ENCODE measurements at regions not wholly inside any gene's neighbourhood (a gene's known extent, or its start where the extent isn't known, plus 50 kb on each side); places are given as distances from the start of the nearest gene placed in this dataset.

DNA sequence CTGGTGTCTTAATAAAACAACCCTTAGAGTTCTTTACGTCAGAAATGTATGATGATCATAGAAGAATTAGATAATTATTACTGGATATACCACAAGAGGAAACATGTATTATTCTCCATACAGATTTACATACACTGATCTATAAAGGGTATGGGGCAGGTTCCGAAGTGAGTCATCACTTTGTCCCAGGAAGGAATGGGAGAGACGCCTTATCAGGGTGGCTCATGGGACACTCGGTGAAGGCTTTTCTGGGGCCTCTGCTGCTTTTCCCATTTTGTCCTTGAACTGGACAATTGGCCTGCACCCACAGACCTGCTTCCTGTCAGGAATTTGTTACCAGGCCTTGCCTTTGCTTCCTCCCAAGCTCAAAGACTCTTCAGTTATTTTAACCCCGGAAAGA, 233.8 kb upstream of the RUNX1 start:
- Histone ChIP-seq H3K4me2 (ENCODE audit: low read depth, low read length) (no peak overlapping the region), H3K9me3 (replicated peaks; ENCODE audit: insufficient read depth, low read length) (no peaks in the 10 kb centered on the region), H4K20me1 (ENCODE audit: insufficient read depth, low read length) (no peaks in the 10 kb centered on the region), H3K27ac (ENCODE audit: low read length) (no peak overlapping the region), H3K36me3 (replicated peaks; ENCODE audit: insufficient read depth, low read length) (no peaks in the 10 kb centered on the region), H3K4me1 (ENCODE audit: low read length) (no peaks in the 10 kb centered on the region), H2AFZ (ENCODE audit: low read length) (no peak overlapping the region), H3K4me3 (ENCODE audit: low read length) (no peak overlapping the region), H3F3A (ENCODE audit: insufficient read depth, low read length) (no peaks in the 10 kb centered on the region), H3K9ac (ENCODE audit: low read length) (no peak overlapping the region), H3K27me3 (replicated peaks; ENCODE audit: insufficient read depth, low read length) (no peaks in the 10 kb centered on the region), H3K9me2 (replicated peaks; ENCODE audit: insufficient read depth, low read length) (no peaks in the 10 kb centered on the region), H3K79me2 (ENCODE audit: low read length) (no peaks in the 10 kb centered on the region)
- no peak for TF ChIP-seq EZH2 (optimal IDR thresholded peaks at IDR 0.05; ENCODE audit: low read depth, low read length)
- TF ChIP-seq EZH2phosphoT487 (IDR thresholded peaks at IDR 0.05; ENCODE audit: low read length): no peak
- TF ChIP-seq, protein P1, sequence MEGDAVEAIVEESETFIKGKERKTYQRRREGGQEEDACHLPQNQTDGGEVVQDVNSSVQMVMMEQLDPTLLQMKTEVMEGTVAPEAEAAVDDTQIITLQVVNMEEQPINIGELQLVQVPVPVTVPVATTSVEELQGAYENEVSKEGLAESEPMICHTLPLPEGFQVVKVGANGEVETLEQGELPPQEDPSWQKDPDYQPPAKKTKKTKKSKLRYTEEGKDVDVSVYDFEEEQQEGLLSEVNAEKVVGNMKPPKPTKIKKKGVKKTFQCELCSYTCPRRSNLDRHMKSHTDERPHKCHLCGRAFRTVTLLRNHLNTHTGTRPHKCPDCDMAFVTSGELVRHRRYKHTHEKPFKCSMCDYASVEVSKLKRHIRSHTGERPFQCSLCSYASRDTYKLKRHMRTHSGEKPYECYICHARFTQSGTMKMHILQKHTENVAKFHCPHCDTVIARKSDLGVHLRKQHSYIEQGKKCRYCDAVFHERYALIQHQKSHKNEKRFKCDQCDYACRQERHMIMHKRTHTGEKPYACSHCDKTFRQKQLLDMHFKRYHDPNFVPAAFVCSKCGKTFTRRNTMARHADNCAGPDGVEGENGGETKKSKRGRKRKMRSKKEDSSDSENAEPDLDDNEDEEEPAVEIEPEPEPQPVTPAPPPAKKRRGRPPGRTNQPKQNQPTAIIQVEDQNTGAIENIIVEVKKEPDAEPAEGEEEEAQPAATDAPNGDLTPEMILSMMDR (IDR thresholded peaks at IDR 0.05; ENCODE audit: low read length): no peak
- DNase-seq: no peak

DNA sequence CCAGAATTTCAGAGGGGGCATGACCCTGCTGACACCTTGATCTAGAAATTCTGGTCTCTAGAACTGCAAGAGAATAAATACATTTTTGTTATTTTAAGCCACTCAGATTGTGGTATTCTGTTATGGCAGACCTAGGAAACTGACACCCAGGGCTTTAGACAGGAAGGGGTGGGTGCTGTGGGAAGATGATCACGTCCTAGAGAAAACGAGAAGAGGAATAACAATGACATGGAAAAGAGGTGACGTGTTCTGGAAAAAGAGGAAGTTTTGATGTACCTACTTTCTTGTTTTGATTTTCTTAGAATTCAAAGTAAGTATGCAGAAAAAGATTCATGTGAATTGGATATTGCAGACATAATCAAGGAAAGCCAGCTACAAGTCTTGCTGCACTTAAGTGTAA, 232.9 kb upstream of the RUNX1 start:
- no peaks in the 10 kb centered on the region for H4K20me1 ChIP-seq (ENCODE audit: insufficient read depth, low read length)
- no peaks in the 10 kb centered on the region for H3K4me1 ChIP-seq (ENCODE audit: low read length)
- TF ChIP-seq EZH2phosphoT487 (IDR thresholded peaks at IDR 0.05; ENCODE audit: low read length): no peak
- H3K4me3 ChIP-seq (ENCODE audit: low read length): no peak overlapping the region
- H3K9me3 ChIP-seq (replicated peaks; ENCODE audit: insufficient read depth, low read length): no peaks in the 10 kb centered on the region
- H3K4me2 ChIP-seq (ENCODE audit: low read depth, low read length): no peak overlapping the region
- H2AFZ ChIP-seq (ENCODE audit: low read length): no peak overlapping the region
- H3K36me3 ChIP-seq (replicated peaks; ENCODE audit: insufficient read depth, low read length): no peaks in the 10 kb centered on the region
- no peaks in the 10 kb centered on the region for H3K79me2 ChIP-seq (ENCODE audit: low read length)
- no peaks in the 10 kb centered on the region for H3K27me3 ChIP-seq (replicated peaks; ENCODE audit: insufficient read depth, low read length)
- no peak for DNase-seq
- no peaks in the 10 kb centered on the region for H3K9me2 ChIP-seq (replicated peaks; ENCODE audit: insufficient read depth, low read length)
- no peak overlapping the region for H3K9ac ChIP-seq (ENCODE audit: low read length)
- no peak overlapping the region for H3K27ac ChIP-seq (ENCODE audit: low read length)
- no peaks in the 10 kb centered on the region for H3F3A ChIP-seq (ENCODE audit: insufficient read depth, low read length)

DNA sequence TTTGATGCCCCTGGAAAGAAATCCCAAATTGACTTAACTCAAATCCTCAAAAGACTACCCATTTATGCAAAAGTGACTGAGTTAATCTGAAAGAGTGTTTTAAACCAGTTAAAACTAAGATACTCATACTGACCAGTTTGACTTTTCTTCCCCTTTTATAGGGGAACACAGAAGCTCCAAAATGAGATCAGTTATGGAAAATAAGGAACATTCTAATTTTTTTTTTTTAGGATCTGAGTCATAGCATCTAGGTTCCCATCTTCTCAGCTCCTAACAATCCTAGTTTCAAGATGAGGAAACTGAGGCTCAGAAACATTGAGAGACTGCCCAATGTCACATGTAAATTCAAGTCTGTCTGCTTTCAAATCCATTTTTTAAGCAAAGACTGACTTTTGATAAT, 231.1 kb upstream of the RUNX1 start:
- no peaks in the 10 kb centered on the region for H3F3A ChIP-seq (ENCODE audit: insufficient read depth, low read length)
- no peaks in the 10 kb centered on the region for H3K9me2 ChIP-seq (replicated peaks; ENCODE audit: insufficient read depth, low read length)
- H4K20me1 ChIP-seq (ENCODE audit: insufficient read depth, low read length): no peaks in the 10 kb centered on the region
- H3K4me3 ChIP-seq (ENCODE audit: low read length): no peak overlapping the region
- H3K9ac ChIP-seq (ENCODE audit: low read length): no peak overlapping the region
- no peak overlapping the region for H2AFZ ChIP-seq (ENCODE audit: low read length)
- H3K27ac ChIP-seq (ENCODE audit: low read length): no peak overlapping the region
- TF ChIP-seq, protein P1 (IDR thresholded peaks at IDR 0.05; ENCODE audit: low read length): no peak
- TF ChIP-seq EZH2 (optimal IDR thresholded peaks at IDR 0.05; ENCODE audit: low read depth, low read length): no peak
- TF ChIP-seq EZH2phosphoT487 (IDR thresholded peaks at IDR 0.05; ENCODE audit: low read length): no peak
- H3K4me2 ChIP-seq (ENCODE audit: low read depth, low read length): no peak overlapping the region
- no peak for DNase-seq
- H3K4me1 ChIP-seq (ENCODE audit: low read length): no peaks in the 10 kb centered on the region
- no peaks in the 10 kb centered on the region for H3K36me3 ChIP-seq (replicated peaks; ENCODE audit: insufficient read depth, low read length)
- H3K9me3 ChIP-seq (replicated peaks; ENCODE audit: insufficient read depth, low read length): no peaks in the 10 kb centered on the region
- no peaks in the 10 kb centered on the region for H3K79me2 ChIP-seq (ENCODE audit: low read length)
- no peaks in the 10 kb centered on the region for H3K27me3 ChIP-seq (replicated peaks; ENCODE audit: insufficient read depth, low read length)

DNA sequence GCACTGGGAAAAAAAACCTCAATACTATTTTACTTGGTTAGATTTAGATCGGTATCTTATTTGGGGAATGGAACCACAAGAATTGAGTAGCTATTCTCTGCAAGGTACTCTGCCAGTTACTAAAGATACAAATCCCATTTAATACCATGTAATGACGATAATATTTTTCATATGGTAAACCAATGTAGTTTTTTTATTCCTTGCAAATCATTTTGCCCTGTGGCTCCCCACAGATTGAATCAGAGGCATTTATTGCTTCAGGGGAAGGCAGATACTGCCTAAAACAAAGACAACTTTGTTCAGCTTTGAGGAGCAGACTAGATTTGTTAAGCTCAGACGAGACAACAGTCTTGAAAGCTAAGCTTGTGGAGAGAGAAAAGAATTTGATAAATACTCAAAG, 226.7 kb upstream of the RUNX1 start:
- H3K9me3 ChIP-seq (replicated peaks; ENCODE audit: insufficient read depth, low read length): no peaks in the 10 kb centered on the region
- no peaks in the 10 kb centered on the region for H3K9me2 ChIP-seq (replicated peaks; ENCODE audit: insufficient read depth, low read length)
- no peak overlapping the region for H3K4me3 ChIP-seq (ENCODE audit: low read length)
- no peaks in the 10 kb centered on the region for H4K20me1 ChIP-seq (ENCODE audit: insufficient read depth, low read length)
- no peaks in the 10 kb centered on the region for H3K27me3 ChIP-seq (replicated peaks; ENCODE audit: insufficient read depth, low read length)
- no peak overlapping the region for H2AFZ ChIP-seq (ENCODE audit: low read length)
- DNase-seq: no peak
- no peaks in the 10 kb centered on the region for H3K36me3 ChIP-seq (replicated peaks; ENCODE audit: insufficient read depth, low read length)
- no peak overlapping the region for H3K9ac ChIP-seq (ENCODE audit: low read length)
- H3K79me2 ChIP-seq (ENCODE audit: low read length): no peaks in the 10 kb centered on the region
- no peak overlapping the region for H3K27ac ChIP-seq (ENCODE audit: low read length)
- no peaks in the 10 kb centered on the region for H3K4me1 ChIP-seq (ENCODE audit: low read length)
- no peak overlapping the region for H3K4me2 ChIP-seq (ENCODE audit: low read depth, low read length)
- no peak for TF ChIP-seq EZH2 (optimal IDR thresholded peaks at IDR 0.05; ENCODE audit: low read depth, low read length)
- TF ChIP-seq, protein P1 (IDR thresholded peaks at IDR 0.05; ENCODE audit: low read length): no peak
- no peak for TF ChIP-seq EZH2phosphoT487 (IDR thresholded peaks at IDR 0.05; ENCODE audit: low read length)
- H3F3A ChIP-seq (ENCODE audit: insufficient read depth, low read length): no peaks in the 10 kb centered on the region
